ENCODE measurements at regions not wholly inside any gene's neighbourhood (a gene's known extent, or its start where the extent isn't known, plus 50 kb on each side); places are given as distances from the start of the nearest gene placed in this dataset.

DNA sequence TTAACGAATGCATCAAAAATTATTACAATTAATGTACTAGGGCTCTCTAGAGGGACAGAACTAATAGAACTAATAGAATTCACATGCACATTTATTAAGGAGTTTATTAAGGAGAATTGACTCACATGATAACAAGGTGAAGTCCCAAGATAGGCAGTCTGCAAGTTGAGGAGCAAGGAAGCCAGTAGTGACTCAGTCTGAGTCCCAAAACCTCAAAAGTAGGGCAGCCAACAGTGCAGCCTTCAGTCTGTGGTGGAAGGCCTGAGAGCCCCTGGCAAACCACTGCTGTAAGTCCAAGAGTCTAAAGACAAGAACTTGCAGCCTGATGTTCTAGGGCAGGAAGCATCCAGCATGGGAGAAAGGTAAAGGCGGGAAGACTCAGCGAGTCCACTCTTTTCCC is 633.8 kb downstream of the SEMA5A start:
- no peak for TF ChIP-seq EZH2 (IDR thresholded peaks at IDR 0.05; ENCODE audit: borderline replicate concordance)
- TF ChIP-seq EZH2phosphoT487 (IDR thresholded peaks at IDR 0.05; ENCODE audit: low read depth, severe bottlenecking, unreplicated experiment) = no peak
- TF ChIP-seq, protein P1, sequence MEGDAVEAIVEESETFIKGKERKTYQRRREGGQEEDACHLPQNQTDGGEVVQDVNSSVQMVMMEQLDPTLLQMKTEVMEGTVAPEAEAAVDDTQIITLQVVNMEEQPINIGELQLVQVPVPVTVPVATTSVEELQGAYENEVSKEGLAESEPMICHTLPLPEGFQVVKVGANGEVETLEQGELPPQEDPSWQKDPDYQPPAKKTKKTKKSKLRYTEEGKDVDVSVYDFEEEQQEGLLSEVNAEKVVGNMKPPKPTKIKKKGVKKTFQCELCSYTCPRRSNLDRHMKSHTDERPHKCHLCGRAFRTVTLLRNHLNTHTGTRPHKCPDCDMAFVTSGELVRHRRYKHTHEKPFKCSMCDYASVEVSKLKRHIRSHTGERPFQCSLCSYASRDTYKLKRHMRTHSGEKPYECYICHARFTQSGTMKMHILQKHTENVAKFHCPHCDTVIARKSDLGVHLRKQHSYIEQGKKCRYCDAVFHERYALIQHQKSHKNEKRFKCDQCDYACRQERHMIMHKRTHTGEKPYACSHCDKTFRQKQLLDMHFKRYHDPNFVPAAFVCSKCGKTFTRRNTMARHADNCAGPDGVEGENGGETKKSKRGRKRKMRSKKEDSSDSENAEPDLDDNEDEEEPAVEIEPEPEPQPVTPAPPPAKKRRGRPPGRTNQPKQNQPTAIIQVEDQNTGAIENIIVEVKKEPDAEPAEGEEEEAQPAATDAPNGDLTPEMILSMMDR (IDR thresholded peaks at IDR 0.05; ENCODE audit: poor library complexity) = no peak
